ENCODE measurements at regions not wholly inside any gene's neighbourhood (a gene's known extent, or its start where the extent isn't known, plus 50 kb on each side); places are given as distances from the start of the nearest gene placed in this dataset.

GRCh38 chr12:24582954-24583601 lies 365.8 kb downstream of the BCAT1 start:
- no peak for TF ChIP-seq CTCF (IDR thresholded peaks at IDR 0.05)
- TF ChIP-seq POLR2A (IDR thresholded peaks at IDR 0.05): no peak
